GM18907 (cell line): ENCODE measurements at regions not wholly inside any gene's neighbourhood (a gene's known extent, or its start where the extent isn't known, plus 50 kb on each side); places are given as distances from the start of the nearest gene placed in this dataset.

Experiments used
- ATAC-seq: cut with Tn5 transposase; IDR thresholded peaks from one replicate; pipeline ENCODE4 v1.9.1; 2021; ENCODE audit warnings: mild to moderate bottlenecking, moderate library complexity; ENCODE audit not compliant: unreplicated experiment

DNA sequence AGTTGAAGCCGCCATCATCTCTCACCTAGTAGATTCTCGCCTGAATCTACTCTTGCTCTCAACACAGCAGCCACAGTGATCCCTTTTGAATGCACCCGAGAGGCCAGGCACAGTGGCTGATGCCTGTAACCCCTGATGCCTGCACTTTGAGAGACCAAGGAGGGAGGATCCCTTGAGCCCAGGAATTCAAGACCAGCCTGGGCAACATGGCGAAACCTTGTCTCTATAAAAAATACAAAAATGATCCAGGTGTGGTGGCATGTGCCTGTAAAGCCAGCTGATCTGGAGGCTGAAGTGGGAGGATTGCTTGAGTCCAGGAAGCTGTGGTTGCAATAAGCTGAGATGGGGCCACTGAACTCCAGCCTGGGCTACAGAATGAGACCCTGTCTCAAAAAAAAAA is 60.3 kb upstream of the EML4 start:
- no peak for ATAC-seq

DNA sequence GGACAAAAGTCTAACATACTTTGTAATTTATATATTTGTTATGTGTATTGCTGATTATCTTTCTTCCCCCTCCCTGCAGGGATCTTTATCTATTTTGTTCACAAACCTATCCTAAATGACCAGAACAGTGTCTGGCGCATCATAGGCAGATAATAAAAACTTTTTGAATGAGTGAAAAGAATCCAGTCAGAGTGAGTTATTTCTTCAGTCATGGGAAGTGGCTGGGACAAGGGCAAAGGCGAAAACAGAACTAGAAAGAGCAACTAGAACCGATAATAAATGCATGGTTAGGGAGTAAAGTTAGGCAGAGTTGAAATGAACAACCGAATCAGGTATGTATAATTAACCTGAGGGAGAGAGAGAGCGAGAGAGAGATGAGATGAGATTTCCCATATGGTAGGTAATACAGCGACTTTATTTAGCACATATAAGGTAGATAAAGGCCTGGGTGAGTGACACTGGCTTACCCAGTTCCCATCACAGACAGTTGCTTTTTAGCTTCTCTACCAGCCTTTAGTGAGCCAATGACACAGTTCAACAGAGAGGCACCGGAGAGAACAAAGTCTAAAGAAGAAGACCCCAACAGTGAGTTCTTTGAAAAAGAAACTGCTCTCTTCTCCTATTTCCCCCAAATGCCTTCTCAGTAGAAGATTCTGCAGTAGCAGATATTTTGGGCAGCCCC is 59.1 kb upstream of the EML4 start:
- no peak for ATAC-seq

DNA sequence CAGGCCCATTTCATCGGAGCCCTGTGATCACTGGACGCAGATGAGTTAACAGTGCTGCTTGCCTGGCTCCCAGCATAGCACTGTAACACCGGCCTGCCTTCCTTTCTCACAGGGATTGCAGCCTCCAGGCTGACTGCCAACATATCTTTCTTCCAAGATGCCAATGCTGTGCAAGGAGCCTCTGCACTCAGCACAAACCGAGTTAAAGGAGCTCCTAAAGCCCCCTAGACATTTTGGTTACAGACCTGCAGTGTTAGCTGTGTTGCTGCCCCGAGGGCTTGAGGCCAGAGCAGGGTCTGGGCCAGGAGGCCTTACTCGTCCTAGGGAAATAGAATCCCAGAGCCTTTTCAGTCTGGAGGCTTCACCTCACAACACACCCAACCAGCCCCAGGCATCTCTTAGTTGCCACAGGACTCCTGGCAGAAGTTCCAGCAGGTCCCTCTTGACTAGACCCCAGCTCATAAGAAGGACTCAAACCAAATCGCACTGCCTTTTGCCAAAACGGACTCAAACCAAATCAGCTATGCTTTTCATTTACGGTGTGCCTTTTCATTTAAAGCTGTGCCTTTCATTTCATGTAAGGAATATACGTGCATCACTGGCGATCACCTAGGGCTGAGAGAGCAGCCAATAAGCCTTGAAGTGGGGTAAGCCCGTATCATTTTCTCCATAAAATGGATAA is 58.4 kb upstream of the EML4 start:
- ATAC-seq: no peak

DNA sequence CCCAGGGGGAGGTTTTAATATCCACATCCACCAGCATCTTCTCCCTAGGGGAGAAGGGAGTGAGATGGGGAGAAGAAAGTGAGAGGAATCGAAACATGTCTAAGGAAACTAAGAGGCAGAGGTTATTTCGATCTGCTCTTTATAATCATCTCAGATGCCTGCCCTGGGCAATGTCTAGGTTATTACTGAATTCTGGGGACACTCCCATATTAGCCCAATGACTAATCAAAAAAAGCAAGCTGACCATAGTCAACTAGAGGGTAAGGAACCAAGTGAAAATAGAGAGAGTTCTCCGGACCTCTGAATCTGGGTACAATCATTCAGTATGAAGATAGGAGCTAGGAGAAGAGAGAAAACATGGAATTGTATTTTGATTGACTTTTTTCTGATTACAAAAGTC is 56.7 kb upstream of the EML4 start:
- ATAC-seq: no peak

DNA sequence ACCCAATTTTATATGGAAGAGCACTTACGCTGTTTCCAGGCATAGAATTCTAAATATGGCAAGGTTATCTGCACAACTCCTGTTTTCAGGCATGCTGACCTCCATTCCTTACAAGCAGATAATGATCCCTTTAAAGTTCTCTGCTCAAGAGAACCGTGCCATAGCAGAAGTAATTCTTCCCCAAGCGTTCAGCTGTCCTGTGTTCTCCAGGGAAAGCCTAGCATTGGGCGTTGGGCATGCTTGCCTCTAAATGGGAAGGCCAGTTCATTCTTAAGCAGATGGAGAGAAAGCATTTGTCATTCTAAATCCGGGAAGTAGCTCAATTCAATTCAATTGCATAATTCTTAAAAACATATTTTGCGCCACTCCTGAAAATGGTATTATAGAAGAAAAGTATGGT is 55.7 kb upstream of the EML4 start:
- no peak for ATAC-seq

DNA sequence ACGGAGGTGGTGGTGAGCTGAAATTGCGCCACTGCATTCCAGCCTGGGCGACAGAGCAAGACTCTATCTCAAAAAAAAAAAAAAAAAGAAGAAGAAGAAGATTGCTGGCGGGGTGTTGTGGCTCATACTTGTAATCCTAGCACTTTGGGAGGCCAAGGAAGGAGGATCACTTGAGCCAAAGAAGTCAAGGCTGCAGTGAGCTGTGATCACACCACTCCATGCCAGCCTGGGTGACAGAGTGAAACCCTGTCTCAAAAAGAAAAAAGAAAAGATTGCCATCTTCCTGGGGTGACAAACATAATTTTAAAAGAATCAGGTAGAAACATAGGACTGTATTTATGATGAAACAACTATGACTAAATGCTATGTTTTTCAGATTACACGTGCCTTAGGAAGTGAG is 55.1 kb upstream of the EML4 start:
- no peak for ATAC-seq

DNA sequence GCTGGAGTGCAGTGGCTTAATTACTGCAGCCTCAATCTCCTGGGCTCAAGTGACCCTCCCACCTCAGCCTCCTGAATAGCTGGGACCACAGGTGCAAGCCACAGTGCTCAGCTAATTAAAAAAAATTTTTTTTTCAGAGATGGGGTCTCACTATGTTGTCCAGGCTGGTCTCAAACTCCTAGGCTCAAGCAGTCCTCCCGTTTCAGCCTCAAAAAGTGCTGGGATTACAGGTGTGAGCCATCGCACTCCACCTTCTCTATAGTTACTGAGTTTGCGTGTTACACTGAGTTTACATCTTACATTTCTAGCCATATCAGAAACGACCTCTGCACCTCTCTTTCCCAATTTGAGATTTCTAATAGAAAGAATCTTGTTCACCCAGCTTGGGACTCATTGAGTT is 53.6 kb upstream of the EML4 start:
- no peak for ATAC-seq

DNA sequence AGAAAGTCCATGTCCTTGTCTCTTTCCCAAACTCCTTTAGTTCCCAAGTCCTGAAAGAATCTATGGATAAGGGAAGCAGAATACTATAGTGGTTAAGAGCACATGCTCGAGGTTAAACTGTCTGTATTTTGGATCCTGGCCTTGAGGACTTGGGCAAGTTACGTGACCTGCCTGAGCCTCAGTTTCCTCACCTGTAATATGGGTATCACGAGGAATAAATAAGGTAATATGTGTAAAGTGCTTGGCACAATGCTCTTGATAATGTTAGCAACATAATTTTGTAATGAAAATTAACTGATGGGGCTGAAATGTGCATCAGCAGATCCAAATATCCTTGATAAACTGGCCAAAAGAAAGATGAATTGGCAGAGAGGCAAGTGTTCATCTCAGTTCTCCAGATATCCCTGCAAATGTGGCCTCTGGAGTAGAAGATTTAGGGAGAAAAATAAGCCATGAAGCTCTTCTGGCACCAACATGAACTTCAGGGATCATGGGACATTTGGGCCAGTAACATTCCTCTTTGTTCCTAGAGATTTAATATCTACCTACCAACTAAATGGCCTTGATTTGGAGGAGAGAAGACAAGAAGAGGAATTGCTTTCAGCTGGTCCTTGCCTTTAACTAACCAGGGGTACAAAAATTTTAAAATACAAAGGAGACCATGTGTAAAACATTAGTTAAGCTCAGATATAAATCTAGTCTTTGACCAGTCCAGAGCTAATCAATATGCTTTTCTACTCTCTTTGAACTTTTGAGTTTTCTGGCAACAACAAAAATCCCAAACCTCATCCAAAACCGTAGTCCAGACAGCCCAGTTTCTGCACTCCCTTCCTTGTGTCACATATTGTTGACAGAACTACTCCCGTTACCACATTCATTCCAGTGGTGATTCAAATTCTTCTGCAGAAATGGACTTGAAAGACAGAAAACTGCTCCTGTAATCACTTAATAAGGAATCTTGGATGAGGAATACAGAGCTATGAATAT is 52.7 kb upstream of the EML4 start:
- ATAC-seq: no peak

DNA sequence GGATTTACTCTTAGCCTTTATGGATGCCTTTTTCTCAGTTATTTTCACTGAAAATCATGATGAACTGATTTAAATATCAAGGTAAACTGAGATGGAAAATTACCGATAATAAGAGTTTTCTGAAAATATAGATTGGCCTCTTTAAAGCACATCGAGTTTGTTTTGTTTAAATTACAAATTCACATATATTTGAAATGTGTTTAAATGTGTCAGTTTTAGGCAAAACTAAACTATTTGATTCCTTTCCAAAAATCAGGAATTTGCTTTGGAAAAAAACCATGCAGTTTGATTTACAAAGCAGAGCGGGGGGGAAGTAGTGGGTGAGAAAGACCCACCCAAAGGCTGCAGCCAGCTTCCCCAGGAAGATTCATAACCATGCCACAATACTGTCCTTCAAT is 52.0 kb upstream of the EML4 start:
- ATAC-seq: no peak

DNA sequence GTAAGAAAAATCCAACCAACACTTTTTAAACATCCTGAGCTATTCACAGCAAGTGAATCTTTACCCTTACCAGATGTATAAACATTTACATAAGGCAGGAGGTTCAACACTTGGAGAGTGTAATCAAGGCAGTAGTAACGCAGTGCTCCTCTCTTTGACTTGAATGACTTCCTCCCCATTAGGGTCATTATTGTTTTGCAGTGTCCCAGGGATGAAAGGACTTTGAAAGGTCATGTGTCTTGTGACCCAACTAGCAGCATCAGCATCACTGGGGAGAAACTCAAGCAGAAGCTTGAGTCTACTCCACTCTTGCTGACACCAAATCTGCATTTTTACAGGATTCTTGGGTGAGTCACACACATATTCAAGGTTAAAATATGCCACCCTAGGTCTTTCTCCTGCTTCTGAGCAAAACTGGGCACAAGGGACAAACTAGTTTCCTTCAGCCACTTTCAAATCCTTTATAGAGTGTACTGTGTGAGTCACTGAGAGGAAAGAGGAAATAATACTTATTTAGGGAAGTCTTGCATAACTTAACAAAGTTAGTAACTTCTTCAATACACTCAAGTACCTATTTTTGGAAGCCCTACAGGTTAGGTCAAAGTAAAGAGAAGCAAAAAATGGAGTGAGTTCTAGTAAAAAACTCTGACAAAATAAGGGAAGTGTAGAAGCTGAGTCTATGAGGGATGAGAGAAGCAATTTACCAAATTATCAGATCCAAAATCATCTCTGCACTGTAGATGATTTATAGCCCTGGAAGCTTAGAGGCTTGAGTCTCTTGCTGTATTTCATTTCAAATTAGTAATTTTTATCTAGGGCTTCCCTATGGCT is 51.0 kb upstream of the EML4 start:
- ATAC-seq: peak; percentile 88

DNA sequence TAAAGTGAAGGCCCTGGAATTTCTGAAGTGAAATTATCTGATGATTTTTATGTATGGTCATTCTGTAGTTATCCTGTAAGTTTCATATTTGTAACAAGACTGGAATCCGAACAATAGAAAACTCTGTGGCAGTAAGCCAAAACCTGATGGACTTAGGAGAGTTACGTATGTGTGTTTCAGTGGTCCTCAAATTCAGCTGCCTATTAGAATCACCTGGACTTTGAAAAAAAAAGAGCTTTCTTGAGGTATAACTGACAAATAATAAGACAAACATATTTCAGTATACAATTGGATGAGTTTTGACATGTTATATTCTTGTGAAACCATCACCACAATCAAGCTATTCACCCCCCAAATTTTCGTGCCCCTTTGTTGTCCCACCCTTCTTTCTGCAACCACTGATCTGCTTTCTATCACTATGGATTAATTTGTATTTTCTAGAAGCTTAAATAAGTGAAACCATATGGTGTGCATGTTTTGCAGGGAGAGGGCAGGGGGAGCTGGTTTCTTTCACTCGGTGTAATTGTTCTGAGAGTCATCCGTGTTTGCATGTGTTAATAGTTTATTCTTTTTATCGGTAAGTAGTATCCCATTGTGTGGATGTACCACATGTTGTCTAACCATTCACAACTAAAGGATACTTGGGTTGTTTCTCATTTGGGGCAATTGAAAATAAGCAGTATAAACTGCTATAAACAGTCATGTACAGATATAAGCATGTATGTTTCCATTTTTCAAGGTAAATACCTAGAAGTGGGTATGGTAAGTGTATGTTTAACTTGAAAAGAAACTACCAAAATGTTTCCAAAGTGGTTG is 50.2 kb upstream of the EML4 start:
- no peak for ATAC-seq
